ENCODE measurements at regions not wholly inside any gene's neighbourhood (a gene's known extent, or its start where the extent isn't known, plus 50 kb on each side); places are given as distances from the start of the nearest gene placed in this dataset.

DNA sequence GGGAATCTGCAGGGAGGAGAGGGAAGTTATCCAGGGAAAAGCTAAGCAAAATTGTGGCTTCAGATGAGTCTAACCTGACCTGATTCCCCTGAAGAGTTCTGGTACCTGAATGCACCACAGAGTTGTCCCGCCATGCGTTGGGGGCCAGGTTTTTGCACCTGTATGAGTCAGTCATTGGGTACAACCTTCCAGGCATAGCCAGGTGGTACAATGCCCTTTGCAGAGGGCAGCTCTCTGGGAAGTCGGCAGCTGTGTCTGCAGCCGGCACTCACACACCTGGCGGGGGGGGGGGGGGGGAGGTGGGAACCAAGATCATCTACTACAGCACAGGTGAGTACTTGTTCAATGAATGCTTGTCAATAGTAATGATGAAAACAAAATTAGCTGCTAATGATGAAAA lies 52.5 kb upstream of the GTF3A start (continued):
- TF ChIP-seq CAMTA2 (CRISPR knock-in tag; IDR thresholded peaks at IDR 0.05; ENCODE audit: borderline replicate concordance): no peak

DNA sequence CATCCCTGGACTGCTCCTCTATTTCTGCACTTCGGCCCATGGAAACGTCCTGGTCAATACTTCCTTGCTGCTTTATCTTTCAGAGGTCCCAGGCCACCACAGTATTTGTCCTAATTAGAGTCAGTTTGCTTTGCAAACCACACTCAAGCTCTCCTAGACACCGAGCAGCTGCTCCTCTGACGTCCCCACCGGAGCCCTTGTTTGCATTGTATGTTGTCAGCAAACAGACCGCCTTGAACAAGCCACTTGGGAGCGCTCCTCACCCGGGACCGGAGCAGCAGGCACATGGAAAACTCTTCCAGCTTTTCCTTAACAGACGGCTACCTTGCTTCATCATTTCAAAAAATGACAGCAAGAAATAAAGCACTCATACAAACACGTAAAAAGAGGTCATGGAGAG lies 51.5 kb upstream of the GTF3A start:
- DNase-seq (ENCODE audit: low spot score): peak; percentile 68
- BruUV-seq (replicated peaks): no TSS peak
- TF ChIP-seq ASH2L (IDR thresholded peaks at IDR 0.05; ENCODE audit: insufficient read length, low read depth, low read length) (peak; percentile 25), POLR2AphosphoS5 (IDR thresholded peaks at IDR 0.05; ENCODE audit: low read depth, low read length) (no peak), BCL6 (CRISPR knock-in tag; IDR thresholded peaks at IDR 0.05) (peak; percentile 27; the same call in 1 of the 2 replicates), STAG1 (CRISPR knock-in tag; IDR thresholded peaks at IDR 0.05) (peak; percentile 61), SETDB1 (CRISPR knock-in tag; IDR thresholded peaks at IDR 0.05; ENCODE audit: borderline replicate concordance) (no peak), HNRNPLL (IDR thresholded peaks at IDR 0.05; ENCODE audit: low read depth, low read length, poor library complexity, severe bottlenecking) (peak; percentile 30), HNF4A (CRISPR knock-in tag; IDR thresholded peaks at IDR 0.05) (0 out of 2 replicates have a peak, but pooled peaks have one; percentile 8), ZNF138 (CRISPR knock-in tag; IDR thresholded peaks at IDR 0.05; ENCODE audit: low read depth) (no peak), XRCC5 (optimal IDR thresholded peaks at IDR 0.05; ENCODE audit: low read length) (peak; percentile 30), HHEX (CRISPR knock-in tag; IDR thresholded peaks at IDR 0.05) (peak; percentile 57; the same call in 1 of the 2 replicates)
- TF ChIP-seq, protein P1, sequence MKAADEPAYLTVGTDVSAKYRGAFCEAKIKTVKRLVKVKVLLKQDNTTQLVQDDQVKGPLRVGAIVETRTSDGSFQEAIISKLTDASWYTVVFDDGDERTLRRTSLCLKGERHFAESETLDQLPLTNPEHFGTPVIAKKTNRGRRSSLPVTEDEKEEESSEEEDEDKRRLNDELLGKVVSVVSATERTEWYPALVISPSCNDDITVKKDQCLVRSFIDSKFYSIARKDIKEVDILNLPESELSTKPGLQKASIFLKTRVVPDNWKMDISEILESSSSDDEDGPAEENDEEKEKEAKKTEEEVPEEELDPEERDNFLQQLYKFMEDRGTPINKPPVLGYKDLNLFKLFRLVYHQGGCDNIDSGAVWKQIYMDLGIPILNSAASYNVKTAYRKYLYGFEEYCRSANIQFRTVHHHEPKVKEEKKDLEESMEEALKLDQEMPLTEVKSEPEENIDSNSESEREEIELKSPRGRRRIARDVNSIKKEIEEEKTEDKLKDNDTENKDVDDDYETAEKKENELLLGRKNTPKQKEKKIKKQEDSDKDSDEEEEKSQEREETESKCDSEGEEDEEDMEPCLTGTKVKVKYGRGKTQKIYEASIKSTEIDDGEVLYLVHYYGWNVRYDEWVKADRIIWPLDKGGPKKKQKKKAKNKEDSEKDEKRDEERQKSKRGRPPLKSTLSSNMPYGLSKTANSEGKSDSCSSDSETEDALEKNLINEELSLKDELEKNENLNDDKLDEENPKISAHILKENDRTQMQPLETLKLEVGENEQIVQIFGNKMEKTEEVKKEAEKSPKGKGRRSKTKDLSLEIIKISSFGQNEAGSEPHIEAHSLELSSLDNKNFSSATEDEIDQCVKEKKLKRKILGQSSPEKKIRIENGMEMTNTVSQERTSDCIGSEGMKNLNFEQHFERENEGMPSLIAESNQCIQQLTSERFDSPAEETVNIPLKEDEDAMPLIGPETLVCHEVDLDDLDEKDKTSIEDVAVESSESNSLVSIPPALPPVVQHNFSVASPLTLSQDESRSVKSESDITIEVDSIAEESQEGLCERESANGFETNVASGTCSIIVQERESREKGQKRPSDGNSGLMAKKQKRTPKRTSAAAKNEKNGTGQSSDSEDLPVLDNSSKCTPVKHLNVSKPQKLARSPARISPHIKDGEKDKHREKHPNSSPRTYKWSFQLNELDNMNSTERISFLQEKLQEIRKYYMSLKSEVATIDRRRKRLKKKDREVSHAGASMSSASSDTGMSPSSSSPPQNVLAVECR (CRISPR knock-in tag; IDR thresholded peaks at IDR 0.05; ENCODE audit: borderline replicate concordance): peak; percentile 20; the same call in 1 of the 2 replicates
- TF ChIP-seq, protein P2, sequence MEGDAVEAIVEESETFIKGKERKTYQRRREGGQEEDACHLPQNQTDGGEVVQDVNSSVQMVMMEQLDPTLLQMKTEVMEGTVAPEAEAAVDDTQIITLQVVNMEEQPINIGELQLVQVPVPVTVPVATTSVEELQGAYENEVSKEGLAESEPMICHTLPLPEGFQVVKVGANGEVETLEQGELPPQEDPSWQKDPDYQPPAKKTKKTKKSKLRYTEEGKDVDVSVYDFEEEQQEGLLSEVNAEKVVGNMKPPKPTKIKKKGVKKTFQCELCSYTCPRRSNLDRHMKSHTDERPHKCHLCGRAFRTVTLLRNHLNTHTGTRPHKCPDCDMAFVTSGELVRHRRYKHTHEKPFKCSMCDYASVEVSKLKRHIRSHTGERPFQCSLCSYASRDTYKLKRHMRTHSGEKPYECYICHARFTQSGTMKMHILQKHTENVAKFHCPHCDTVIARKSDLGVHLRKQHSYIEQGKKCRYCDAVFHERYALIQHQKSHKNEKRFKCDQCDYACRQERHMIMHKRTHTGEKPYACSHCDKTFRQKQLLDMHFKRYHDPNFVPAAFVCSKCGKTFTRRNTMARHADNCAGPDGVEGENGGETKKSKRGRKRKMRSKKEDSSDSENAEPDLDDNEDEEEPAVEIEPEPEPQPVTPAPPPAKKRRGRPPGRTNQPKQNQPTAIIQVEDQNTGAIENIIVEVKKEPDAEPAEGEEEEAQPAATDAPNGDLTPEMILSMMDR (CRISPR knock-in tag; IDR thresholded peaks at IDR 0.05): peak; percentile 67

More for the DNA sequence above, 51.5 kb upstream of the GTF3A start:
- Histone ChIP-seq H3K79me2 (ENCODE audit: insufficient read depth, low read length) (no peaks in the 10 kb centered on the region), H3K36me3 (replicated peaks in 1 of 2; ENCODE audit: control insufficient read depth in 1 of 2, insufficient read depth in 2 of 2, low read length in 2 of 2) (no peaks in the 10 kb centered on the region), H3K4me3 (replicated peaks in 1 of 3; ENCODE audit: insufficient read depth in 1 of 3, low read depth in 2 of 3, low read length in 3 of 3) (no peak overlapping the region), H2AFZ (ENCODE audit: low read length) (no peak overlapping the region), H3K4me1 (ENCODE audit: insufficient read depth, low read length) (peaks cover 41% of the 10 kb centered on the region), H3K9ac (ENCODE audit: insufficient read depth, low read depth, low read length) (no peak overlapping the region), H3K27ac (ENCODE audit: extremely low read length, insufficient read depth, low read length) (no peak overlapping the region), H3K27me3 (ENCODE audit: control insufficient read depth in 1 of 2, insufficient read depth in 2 of 2, low read length in 2 of 2) (peaks cover 0 to 18% of the 10 kb centered on the region in 2 experiments; a peak in 4 of 5 replicates), H4K20me1 (ENCODE audit: insufficient read depth, low read length) (no peaks in the 10 kb centered on the region), H3K9me3 (ENCODE audit: low read length) (no peaks in the 10 kb centered on the region), H3K4me2 (ENCODE audit: low read depth, low read length) (peak overlapping the region; percentile 25; the same call in 1 of the 2 replicates)
- FAIRE-seq (peak; percentile 64), ATAC-seq (peak; percentile 82)
- intact Hi-C loops (cut with micrococcal nuclease; ENCODE audit: unreplicated experiment): loop anchor here (5.0 kb wide), 2 partner anchors 339 to 624 kb away; no protein-coding TSS in a partner anchor
- POLR2A ChIA-PET: interaction anchor here (0.7 to 1.1 kb wide), 3 partner anchors 23 to 457 kb away, joined by 3 to 6 read pairs (median 3); no protein-coding TSS in a partner anchor
- in situ Hi-C loops (cut with HindIII; ENCODE audit: extremely low pct_ligation_motif_present, low pct_unique_long_range_greater_than_20kb): loop anchor here (10.0 kb wide), 1 partner anchor 342 kb away; no protein-coding TSS in a partner anchor
- WGBS (ENCODE audit: low lambda C conversion rate): 0% methylated on average over 11 of the region's 11 CpGs
- CTCF ChIA-PET (ENCODE audit: low intra/inter-chr PET ratio, low total read pairs): interaction anchor here (1.2 to 1.4 kb wide), 2 partner anchors 33 to 454 kb away, joined by 3 to 4 read pairs; no protein-coding TSS in a partner anchor
